Aorta (tissue), 5 donors: ENCODE measurements at regions not wholly inside any gene's neighbourhood (a gene's known extent, or its start where the extent isn't known, plus 50 kb on each side); places are given as distances from the start of the nearest gene placed in this dataset.

ENCODE experiments used
- ATAC-seq: fragments of 200-7000 bp; cut with Tn5 transposase; one replicate; pipeline ENCODE4 v1.9.1; 2022; ENCODE audit warnings: moderate library complexity; ENCODE audit not compliant: low FRiP score
- DNase-seq, 2 donors: peaks; one replicate each; pipeline ENCODE4 v3.0.0-alpha.2; 2020
- H3K27ac ChIP-seq, 2 donors: one replicate each; pipeline ENCODE4 v1.5.1; 2013; ENCODE audit warnings: low read length in 2 of 2, mild to moderate bottlenecking in 2 of 2, moderate library complexity in 2 of 2, control low read depth in 1 of 2, inconsistent platforms in 1 of 2, low read depth in 1 of 2
- H3K27me3 ChIP-seq, 2 donors: one replicate each; pipeline ENCODE4 v1.6.1; 2013; ENCODE audit warnings: control low read depth in 1 of 2, low read length in 1 of 2, mild to moderate bottlenecking in 1 of 2, moderate library complexity in 1 of 2; ENCODE audit not compliant: insufficient read depth in 2 of 2, control insufficient read depth in 1 of 2
- H3K36me3 ChIP-seq, 2 donors: one replicate each; pipeline ENCODE4 v1.6.1; 2013; ENCODE audit warnings: control low read depth in 1 of 2, low read length in 1 of 2, mild to moderate bottlenecking in 1 of 2; ENCODE audit not compliant: insufficient read depth in 2 of 2, control insufficient read depth in 1 of 2
- H3K4me1 ChIP-seq, 2 donors: one replicate each; pipeline ENCODE4 v1.6.1; 2013; ENCODE audit warnings: low read length in 2 of 2, control low read depth in 1 of 2, mild to moderate bottlenecking in 1 of 2, moderate library complexity in 1 of 2; ENCODE audit not compliant: insufficient read depth in 2 of 2, control insufficient read depth in 1 of 2
- H3K4me3 ChIP-seq, 2 donors: one replicate each; pipeline ENCODE4 v1.5.1; 2013; ENCODE audit warnings: low read length in 2 of 2, control low read depth in 1 of 2, mild to moderate bottlenecking in 1 of 2
- H3K9me3 ChIP-seq: one replicate; pipeline ENCODE4 v1.6.1; 2013; ENCODE audit warnings: mild to moderate bottlenecking, low read length; ENCODE audit not compliant: control insufficient read depth
- WGBS, 2 donors: extraction: QIAGEN DNeasy Blood & Tissue Kit; methylation state at CpG; one replicate each; pipeline ENCODE4 v1.1.7; 2013; 5-methylcytosine and 5-hydroxymethylcytosine counted together
- intact Hi-C, 2 donors: fragments of 100-400 bp; cut with DNase I; formaldehyde crosslinking; loops; one replicate each; pipeline versions ENCODE4 v1.14.2 to v1.15.0; 2022
- donor health status: healthy with polysubstance abuse.
- donor health status: Bipolar disorder and iron deficiency.
- donor health status: DM: no; HTN: no; CAD: no.
- donor health status: DM: no; HTN: no; CAD: no.
- donor health status: DM: yes; HTN: yes; CAD: no.

DNA sequence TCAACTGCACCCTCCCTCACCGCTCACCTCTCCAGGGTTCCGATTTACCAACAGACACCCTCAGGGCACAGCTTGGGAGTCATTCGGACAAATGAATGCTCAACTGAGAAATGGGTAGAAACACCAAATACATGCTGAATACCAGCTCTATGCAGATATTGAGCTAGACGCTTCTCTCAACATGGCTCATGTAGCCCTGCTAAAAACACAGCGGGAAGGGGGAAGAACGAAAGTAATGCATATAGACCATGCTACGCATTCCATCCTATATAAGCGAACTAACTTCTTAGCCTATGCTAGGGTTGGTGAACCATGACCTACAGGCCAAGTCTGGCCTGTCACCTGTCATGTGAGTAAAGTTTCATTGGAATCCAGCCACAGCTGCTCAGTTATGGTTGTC is 304.0 kb downstream of the UQCRFS1 start:
- H3K27me3 ChIP-seq: no peaks in the 10 kb centered on the region

DNA sequence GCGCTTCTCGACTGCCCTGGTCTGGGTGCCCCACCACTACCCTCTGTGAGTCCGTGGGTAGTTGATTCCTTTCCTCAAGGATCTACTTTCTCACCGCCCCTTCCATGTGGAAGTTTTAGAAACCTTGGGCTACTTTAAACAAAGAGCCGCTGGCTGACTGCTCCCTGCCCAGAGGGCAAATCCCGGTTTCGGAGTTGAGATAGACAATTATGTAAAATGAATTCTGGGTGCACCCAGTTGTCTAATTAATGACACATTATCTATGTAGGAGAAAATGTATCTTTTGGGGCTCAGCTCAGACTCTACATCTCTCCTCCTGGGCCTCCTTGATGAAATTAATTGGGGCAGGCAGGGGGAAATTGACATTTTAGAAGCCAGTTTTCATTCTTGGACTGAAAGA is 305.4 kb downstream of the UQCRFS1 start:
- H3K4me3 ChIP-seq: no peak overlapping the region
- intact Hi-C loops: no loop called here
- ATAC-seq (no peak), DNase-seq (no peak)
- no peaks in the 10 kb centered on the region for H3K9me3 ChIP-seq
- H3K36me3 ChIP-seq: no peaks in the 10 kb centered on the region
- no peak overlapping the region for H3K27ac ChIP-seq
- 80 to 82% methylated on average over 7 of the region's 7 CpGs for WGBS, 2 donors
- no peaks in the 10 kb centered on the region for H3K4me1 ChIP-seq
- no peaks in the 10 kb centered on the region for H3K27me3 ChIP-seq

More for the DNA sequence above, 304.0 kb downstream of the UQCRFS1 start:
- 78 to 84% methylated on average over 8 of the region's 8 CpGs for WGBS, 2 donors
- no peaks in the 10 kb centered on the region for H3K4me1 ChIP-seq
- H3K4me3 ChIP-seq: no peak overlapping the region
- H3K9me3 ChIP-seq: no peaks in the 10 kb centered on the region
- H3K36me3 ChIP-seq: no peaks in the 10 kb centered on the region
- H3K27ac ChIP-seq: no peak overlapping the region
- no peak for DNase-seq
- intact Hi-C loops: no loop called here
- ATAC-seq: no peak

DNA sequence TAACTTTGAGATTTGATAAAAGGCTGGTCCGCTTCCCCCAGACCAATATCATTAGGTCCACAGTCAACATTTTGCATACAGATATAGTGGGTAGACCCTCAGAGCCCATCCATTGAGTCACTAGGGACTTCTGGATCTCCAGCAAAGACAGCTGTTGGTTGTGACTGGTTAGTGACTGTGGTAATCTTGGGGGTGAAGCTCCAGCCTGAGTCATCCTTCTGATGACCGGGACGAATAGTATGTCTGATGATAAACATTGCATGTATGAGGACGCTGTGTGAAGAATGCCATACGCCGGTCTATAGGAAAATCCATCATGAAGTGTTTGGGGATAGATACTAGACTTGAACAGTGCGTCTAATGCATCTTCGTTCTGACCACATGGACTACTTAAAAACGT is 307.0 kb downstream of the UQCRFS1 start:
- no peak for DNase-seq
- H3K4me1 ChIP-seq: no peaks in the 10 kb centered on the region
- no peak overlapping the region for H3K4me3 ChIP-seq
- WGBS, 2 donors: 89% methylated on average over 9 of the region's 9 CpGs
- H3K9me3 ChIP-seq: no peaks in the 10 kb centered on the region
- no peaks in the 10 kb centered on the region for H3K27me3 ChIP-seq
- no peak for ATAC-seq
- intact Hi-C loops: no loop called here
- no peaks in the 10 kb centered on the region for H3K36me3 ChIP-seq
- H3K27ac ChIP-seq: no peak overlapping the region

DNA sequence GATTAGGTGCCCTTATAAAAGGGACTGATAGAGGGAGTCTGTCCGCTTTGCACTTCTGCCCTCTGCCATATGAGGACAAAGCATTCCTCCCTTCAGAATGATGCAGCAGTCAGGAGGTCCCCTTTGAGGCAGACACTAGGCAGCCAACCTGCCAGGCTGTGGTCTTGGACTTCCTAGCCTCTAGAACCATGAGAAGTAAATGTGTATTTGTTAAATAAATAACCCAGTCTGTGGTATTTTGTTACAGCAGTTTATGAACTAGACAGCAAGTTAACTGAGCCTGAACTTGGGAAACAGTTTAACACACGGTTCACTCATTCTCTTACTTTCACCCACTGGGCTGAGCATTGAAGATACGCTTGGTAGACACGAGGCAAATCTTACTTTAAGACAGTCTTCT is 313.2 kb downstream of the UQCRFS1 start:
- Histone ChIP-seq H3K4me1 (no peaks in the 10 kb centered on the region), H3K9me3 (no peaks in the 10 kb centered on the region), H3K36me3 (no peaks in the 10 kb centered on the region), H3K4me3 (no peak overlapping the region), H3K27me3 (no peaks in the 10 kb centered on the region), H3K27ac (no peak overlapping the region)
- no peak for DNase-seq
- 80 to 81% methylated on average over 4 of the region's 4 CpGs for WGBS, 2 donors
- intact Hi-C loops: no loop called here
- ATAC-seq: no peak

DNA sequence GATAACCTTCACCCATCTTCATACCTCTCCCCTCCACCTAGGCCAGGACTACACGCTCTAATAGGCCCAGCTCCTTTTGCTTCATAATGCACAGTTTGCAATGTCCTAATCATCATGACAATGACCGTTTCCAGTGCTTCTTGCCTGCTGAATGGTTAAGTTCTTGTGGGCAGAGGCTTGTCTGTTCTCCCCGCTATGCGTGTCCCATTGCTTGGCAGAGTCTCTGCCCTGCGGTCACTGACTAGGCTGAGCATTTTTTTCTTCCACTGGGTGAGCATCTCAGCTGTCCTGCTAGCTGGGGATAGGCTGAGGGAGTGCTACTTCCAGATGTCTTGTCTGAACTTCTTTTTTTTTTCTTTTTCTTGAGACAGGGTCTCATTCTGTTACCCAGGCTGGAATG is 314.7 kb downstream of the UQCRFS1 start:
- 66 to 68% methylated on average over 5 of the region's 5 CpGs for WGBS, 2 donors

DNA sequence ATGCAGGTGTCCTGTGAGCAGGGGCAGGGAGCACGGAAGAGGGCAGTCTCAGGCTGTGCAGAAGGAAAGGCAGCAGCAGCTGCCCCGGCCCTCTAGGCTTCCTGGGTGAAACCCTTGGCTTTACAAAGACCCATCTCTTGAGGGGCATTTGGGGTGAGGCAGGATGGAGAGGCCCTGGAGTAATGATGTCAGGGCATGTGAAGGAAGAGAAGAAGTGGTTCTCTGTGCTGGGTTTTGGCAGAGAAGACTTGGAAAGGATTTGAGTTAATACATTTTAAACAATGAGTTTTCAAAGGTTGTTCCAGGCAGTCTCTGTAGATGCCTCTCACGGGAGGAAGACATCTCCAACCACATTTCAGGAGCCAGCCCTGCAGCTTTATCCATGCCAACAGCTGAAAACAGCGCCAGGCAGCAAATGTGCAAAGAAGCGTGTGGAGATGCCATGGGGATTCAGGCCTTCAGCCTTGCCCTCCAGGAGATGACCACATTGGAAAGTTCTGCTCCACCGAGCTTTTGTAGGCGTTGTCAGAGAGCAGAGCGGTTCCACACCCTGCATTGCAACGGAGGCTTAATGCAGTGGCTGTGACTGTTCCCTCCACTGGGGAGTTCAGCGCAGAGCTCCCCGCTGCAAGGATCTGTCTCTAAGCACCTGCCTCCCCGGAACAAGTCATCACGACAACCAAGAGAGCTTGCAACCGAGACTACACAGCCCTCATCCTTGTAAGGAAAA is 322.8 kb downstream of the UQCRFS1 start:
- Histone ChIP-seq H3K4me3 (no peak overlapping the region), H3K27me3 (no peaks in the 10 kb centered on the region), H3K4me1 (no peaks in the 10 kb centered on the region), H3K9me3 (no peaks in the 10 kb centered on the region), H3K27ac (no peak overlapping the region), H3K36me3 (no peaks in the 10 kb centered on the region)
- DNase-seq (no peak), ATAC-seq (no peak)
- 65 to 68% methylated on average over 14 of the region's 14 CpGs for WGBS, 2 donors
- intact Hi-C loops: no loop called here

More for the DNA sequence above, 314.7 kb downstream of the UQCRFS1 start:
- H3K27ac ChIP-seq: no peak overlapping the region
- ATAC-seq (no peak), DNase-seq (no peak)
- no peaks in the 10 kb centered on the region for H3K9me3 ChIP-seq
- H3K4me3 ChIP-seq: no peak overlapping the region
- H3K27me3 ChIP-seq: no peaks in the 10 kb centered on the region
- intact Hi-C loops: no loop called here
- no peaks in the 10 kb centered on the region for H3K4me1 ChIP-seq
- H3K36me3 ChIP-seq: no peaks in the 10 kb centered on the region

DNA sequence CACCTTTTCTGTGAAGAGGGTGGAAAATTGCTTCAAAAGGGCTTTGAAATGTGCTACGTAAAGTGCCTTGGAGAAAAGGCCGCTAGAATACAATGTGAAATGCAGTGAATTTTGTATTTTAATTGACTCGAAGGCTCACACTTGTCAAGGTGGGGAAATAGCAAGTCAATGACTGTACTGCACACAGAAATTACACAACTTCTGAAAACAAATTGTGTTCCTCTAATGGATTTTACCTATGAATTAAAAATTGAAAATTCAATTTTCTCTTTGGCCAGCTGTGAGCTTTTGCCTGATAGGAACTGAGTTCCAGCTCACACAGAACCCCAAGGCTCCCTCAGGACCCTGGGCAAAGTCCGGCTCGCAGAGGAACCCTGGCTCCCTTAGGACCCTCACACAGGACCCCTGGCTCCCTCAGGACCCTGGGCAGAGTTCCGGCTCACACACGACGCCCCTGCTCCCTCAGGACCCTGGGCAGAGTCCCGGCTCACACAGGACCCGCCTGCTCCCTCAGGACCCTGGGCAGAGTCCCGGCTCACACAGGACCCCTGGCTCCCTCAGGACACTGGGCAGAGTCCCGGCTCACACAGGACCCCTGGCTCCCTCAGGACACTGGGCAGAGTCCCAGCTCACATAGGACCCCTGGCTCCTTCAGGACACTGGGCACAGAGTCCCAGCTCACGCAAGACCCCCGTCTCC is 324.9 kb downstream of the UQCRFS1 start:
- peak in 1 of 2 donors; percentile 83 for DNase-seq
- Histone ChIP-seq H3K36me3 (no peaks in the 10 kb centered on the region), H3K4me3 (no peak overlapping the region), H3K27me3 (no peaks in the 10 kb centered on the region), H3K4me1 (no peaks in the 10 kb centered on the region), H3K9me3 (no peaks in the 10 kb centered on the region), H3K27ac (no peak overlapping the region)
- intact Hi-C loops: no loop called here
- WGBS, 2 donors: 56 to 58% methylated on average over 14 of the region's 14 CpGs
- no peak for ATAC-seq

DNA sequence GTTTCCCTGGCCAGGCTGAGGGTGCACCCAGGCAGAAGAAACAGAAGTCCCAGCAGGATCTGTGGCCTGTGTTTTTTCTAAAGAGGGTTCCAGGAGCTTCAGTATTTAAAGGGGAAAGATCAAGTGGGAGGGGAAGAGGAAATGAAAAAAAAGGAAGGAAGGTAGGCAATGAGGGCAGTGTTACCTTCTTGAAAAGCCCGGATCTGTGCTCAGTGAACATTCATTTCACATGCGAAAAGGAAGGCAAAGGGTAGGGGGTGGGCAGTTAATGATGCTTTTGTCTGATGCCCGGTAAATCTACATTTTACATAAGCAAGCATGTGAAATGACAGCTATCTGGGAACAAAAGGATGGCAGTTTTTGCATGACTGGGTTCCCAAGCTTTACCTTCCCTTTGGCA is 326.2 kb downstream of the UQCRFS1 start:
- 45 to 46% methylated on average over 3 of the region's 3 CpGs for WGBS, 2 donors
- intact Hi-C loops: no loop called here
- H3K4me3 ChIP-seq: no peak overlapping the region
- no peaks in the 10 kb centered on the region for H3K9me3 ChIP-seq
- ATAC-seq (no peak), DNase-seq (no peak)
- no peaks in the 10 kb centered on the region for H3K4me1 ChIP-seq
- no peaks in the 10 kb centered on the region for H3K36me3 ChIP-seq
- no peaks in the 10 kb centered on the region for H3K27me3 ChIP-seq
- no peak overlapping the region for H3K27ac ChIP-seq

DNA sequence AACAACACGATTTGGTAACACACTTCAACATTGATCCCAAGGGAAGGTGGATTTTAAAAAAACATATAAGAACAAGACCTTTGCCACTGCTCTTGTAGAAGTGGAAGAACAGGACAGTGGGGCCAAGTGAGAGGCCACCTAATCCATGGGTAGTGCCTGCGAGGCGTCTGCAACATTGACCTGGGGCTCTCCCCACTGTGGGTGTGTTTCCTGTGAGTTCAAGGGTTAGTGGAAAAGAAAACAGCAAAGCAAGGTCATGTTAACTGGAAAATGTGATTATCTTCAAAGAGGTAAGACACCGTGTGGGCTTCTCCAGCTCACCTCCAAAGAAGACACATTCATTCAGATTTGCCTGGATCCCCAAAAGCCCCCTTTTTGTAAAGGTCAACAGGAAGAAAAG is 327.0 kb downstream of the UQCRFS1 start:
- intact Hi-C loops: no loop called here
- no peak for ATAC-seq
- 43 to 45% methylated on average over 4 of the region's 4 CpGs for WGBS, 2 donors

More for the DNA sequence above, 327.0 kb downstream of the UQCRFS1 start:
- no peak overlapping the region for H3K27ac ChIP-seq
- no peak overlapping the region for H3K4me3 ChIP-seq
- H3K27me3 ChIP-seq: no peaks in the 10 kb centered on the region
- DNase-seq: no peak
- no peaks in the 10 kb centered on the region for H3K4me1 ChIP-seq
- no peaks in the 10 kb centered on the region for H3K9me3 ChIP-seq
- H3K36me3 ChIP-seq: no peaks in the 10 kb centered on the region
